Stimulated activated memory B cell treated with anti-CD40 and anti-IgM and Interleukin-4, amounts not matched to agents 10 μg/mL and 1 μg/mL and 100 μg/mL, for 72 hours (primary cell): ENCODE measurements at regions not wholly inside any gene's neighbourhood (a gene's known extent, or its start where the extent isn't known, plus 50 kb on each side); places are given as distances from the start of the nearest gene placed in this dataset.
"Not testable (repeated sequence)": the region's sequence is repeated elsewhere in the genome, so short reads cannot be mapped to it uniquely, and the experiment has no call there.

ENCODE experiments used
- ATAC-seq: fragments of 150-1000 bp; cut with Tn5 transposase; 2 replicates; pipeline ENCODE4 v1.10.0; 2021
- H3K27ac Mint-ChIP-seq: one replicate; pipeline ENCODE4 v1.8.0; 2022; ENCODE audit warnings: mild to moderate bottlenecking, mixed read lengths
- H3K27me3 Mint-ChIP-seq: one replicate; pipeline ENCODE4 v1.8.0; 2022; ENCODE audit warnings: mixed read lengths
- H3K36me3 Mint-ChIP-seq: one replicate; pipeline ENCODE4 v1.8.0; 2022; ENCODE audit warnings: mixed read lengths
- H3K4me1 Mint-ChIP-seq: one replicate; pipeline ENCODE4 v1.8.0; 2022; ENCODE audit warnings: mixed read lengths
- H3K4me3 Mint-ChIP-seq: one replicate; pipeline ENCODE4 v1.8.0; 2022; ENCODE audit warnings: mild to moderate bottlenecking, moderate library complexity, mixed read lengths
- H3K9me3 Mint-ChIP-seq: one replicate; pipeline ENCODE4 v1.8.0; 2022; ENCODE audit warnings: mixed read lengths

DNA sequence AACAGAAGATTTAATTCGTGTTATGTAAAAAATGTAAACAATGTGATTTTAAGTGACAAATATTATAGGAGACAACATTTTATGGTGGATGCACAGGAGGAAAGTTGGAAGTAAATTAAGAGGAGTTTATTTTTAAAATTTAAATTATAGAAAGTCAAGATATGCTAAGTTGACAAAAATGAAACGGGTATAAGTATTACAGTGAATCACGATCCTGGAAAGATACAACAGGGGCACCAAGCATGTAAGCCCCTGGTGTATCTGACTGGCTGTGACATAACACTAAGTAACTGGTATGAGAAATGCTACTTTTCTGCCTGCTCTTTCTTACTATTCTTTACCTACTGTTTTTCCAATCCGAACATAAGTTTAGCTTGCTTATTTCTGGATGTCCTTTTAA is 419.8 kb upstream of the CHD1 start:
- Mint-ChIP-seq H3K27ac (no peak overlapping the region), H3K4me3 (no peak overlapping the region), H3K9me3 (no peaks in the 10 kb centered on the region), H3K27me3 (no peaks in the 10 kb centered on the region), H3K36me3 (no peaks in the 10 kb centered on the region), H3K4me1 (no peaks in the 10 kb centered on the region)
- ATAC-seq: no peak

DNA sequence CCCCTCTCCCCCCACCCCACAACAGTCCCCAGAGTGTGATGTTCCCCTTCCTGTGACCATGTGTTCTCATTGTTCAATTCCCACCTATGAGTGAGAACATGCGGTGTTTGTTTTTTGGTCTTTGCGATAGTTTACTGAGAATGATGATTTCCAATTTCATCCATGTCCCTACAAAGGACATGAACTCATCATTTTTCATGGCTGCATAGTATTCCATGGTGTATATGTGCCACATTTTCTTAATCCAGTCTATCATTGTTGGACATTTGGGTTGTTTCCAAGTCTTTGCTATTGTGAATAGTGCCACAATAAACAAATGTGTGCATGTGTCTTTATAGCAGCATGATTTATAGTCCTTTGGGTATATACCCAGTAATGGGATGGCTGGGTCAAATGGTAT is 411.0 kb upstream of the CHD1 start:
- H3K27me3 Mint-ChIP-seq, ATAC-seq, H3K36me3 Mint-ChIP-seq, H3K4me1 Mint-ChIP-seq, H3K27ac Mint-ChIP-seq, H3K4me3 Mint-ChIP-seq, H3K9me3 Mint-ChIP-seq: not testable (repeated sequence)

DNA sequence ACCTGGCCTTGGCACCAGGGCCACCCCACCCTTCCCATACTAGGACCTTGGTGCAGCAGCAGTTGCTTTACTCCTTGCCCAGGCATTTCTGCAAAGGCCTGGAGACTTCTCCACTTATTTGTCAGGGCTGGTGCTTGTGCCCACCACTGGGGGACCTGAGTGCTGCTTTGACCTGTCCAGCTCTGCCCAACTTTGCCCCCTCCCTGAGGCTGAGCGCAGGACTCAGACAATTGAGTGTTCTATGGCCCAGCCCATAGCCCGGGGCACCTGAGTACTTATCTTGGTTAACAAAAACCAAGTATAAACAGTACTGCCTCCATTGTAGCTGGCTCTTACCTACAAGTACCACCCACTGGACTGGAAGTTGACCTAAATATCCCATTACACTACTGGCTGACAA is 406.1 kb upstream of the CHD1 start:
- H3K36me3 Mint-ChIP-seq: no peaks in the 10 kb centered on the region
- H3K9me3 Mint-ChIP-seq: peaks cover 6% of the 10 kb centered on the region
- peak; percentile 34 for ATAC-seq
- H3K27me3 Mint-ChIP-seq: no peaks in the 10 kb centered on the region
- H3K4me1 Mint-ChIP-seq: no peaks in the 10 kb centered on the region
- H3K27ac Mint-ChIP-seq: no peak overlapping the region
- no peak overlapping the region for H3K4me3 Mint-ChIP-seq

DNA sequence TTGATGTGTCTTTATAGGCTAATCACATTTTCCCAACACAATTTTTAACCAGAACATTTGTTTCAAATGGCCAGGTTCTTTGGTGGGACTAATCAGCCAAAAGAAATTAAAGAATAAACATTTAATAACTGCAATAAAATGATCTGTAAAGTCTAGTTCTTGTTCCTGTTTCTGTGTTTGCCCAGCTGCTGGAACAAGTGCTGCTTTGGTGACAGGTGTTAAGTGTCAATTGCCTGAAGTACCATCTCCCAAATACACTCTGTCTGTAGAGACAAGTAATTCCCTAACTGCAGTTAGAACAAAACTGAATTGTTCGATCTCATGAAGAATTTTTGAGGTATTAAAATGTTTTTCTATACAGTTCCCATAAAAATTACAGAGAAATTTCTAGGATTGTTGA is 402.3 kb upstream of the CHD1 start:
- H3K27ac Mint-ChIP-seq: no peak overlapping the region
- H3K27me3 Mint-ChIP-seq: no peaks in the 10 kb centered on the region
- H3K4me3 Mint-ChIP-seq: no peak overlapping the region
- no peaks in the 10 kb centered on the region for H3K4me1 Mint-ChIP-seq
- no peak for ATAC-seq
- no peaks in the 10 kb centered on the region for H3K36me3 Mint-ChIP-seq
- H3K9me3 Mint-ChIP-seq: peaks cover 3% of the 10 kb centered on the region

DNA sequence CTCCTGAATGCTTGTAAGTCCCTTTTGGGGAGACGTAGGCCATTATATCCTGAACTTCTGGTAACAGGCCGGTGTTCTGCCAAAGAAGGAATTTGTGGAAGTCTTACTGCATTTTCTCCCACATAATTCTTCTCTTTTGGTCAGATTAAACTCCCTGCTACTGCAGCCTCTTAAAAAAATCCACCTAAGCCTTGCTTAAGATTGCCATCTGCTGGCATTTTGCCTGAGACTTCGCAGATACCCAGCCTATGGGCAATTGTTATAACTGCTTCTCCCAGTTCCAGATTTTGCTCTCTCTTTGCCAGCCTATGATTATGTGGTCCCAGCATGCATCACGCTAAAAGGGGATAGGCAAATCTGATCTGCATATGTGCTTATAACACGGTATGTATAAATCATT is 391.6 kb upstream of the CHD1 start:
- no peaks in the 10 kb centered on the region for H3K36me3 Mint-ChIP-seq
- H3K9me3 Mint-ChIP-seq: no peaks in the 10 kb centered on the region
- H3K27me3 Mint-ChIP-seq: no peaks in the 10 kb centered on the region
- no peak for ATAC-seq
- H3K27ac Mint-ChIP-seq: no peak overlapping the region
- no peaks in the 10 kb centered on the region for H3K4me1 Mint-ChIP-seq
- no peak overlapping the region for H3K4me3 Mint-ChIP-seq

DNA sequence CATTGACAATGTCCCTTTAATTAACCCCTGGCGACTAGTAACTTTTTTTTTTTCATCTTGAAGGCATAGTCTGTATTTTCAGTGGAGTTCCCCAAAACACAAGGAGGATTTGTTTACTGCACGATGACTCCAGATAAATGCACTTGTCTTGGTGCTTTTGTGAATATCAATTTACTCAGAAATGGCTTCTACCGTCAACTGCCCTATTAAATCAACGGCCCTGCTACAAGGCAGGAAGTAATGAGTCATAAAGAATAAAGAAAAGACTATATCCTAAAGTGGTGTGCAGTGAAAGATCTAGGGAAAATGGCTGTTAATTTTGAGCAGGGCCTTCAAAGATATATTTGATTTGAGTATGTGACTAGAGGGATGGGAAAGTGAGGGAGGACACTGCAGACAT is 388.3 kb upstream of the CHD1 start:
- no peak for ATAC-seq
- Mint-ChIP-seq H3K36me3 (no peaks in the 10 kb centered on the region), H3K27ac (no peak overlapping the region), H3K4me3 (no peak overlapping the region), H3K9me3 (no peaks in the 10 kb centered on the region), H3K4me1 (no peaks in the 10 kb centered on the region), H3K27me3 (no peaks in the 10 kb centered on the region)

DNA sequence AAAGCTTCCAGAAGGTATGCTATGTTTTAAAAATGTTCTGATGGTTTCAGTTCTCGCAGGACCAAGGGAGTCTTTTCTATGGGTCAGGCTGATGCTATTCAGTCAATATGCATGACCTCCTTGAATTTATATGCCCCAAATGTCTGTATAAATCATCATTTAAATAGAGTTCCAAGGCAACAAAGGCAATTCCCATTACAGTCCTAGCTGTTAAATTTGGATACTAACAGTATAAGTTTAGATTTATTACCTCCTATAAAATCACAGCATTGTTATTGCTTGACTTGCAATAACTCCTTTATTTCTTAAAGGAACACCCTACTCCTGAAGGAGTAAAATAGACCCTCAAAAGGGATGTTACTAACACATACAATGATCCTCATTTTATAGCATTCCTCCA is 387.7 kb upstream of the CHD1 start:
- H3K27me3 Mint-ChIP-seq: no peaks in the 10 kb centered on the region
- no peaks in the 10 kb centered on the region for H3K36me3 Mint-ChIP-seq
- no peak for ATAC-seq
- H3K9me3 Mint-ChIP-seq: no peaks in the 10 kb centered on the region
- no peak overlapping the region for H3K4me3 Mint-ChIP-seq
- no peak overlapping the region for H3K27ac Mint-ChIP-seq
- no peaks in the 10 kb centered on the region for H3K4me1 Mint-ChIP-seq

DNA sequence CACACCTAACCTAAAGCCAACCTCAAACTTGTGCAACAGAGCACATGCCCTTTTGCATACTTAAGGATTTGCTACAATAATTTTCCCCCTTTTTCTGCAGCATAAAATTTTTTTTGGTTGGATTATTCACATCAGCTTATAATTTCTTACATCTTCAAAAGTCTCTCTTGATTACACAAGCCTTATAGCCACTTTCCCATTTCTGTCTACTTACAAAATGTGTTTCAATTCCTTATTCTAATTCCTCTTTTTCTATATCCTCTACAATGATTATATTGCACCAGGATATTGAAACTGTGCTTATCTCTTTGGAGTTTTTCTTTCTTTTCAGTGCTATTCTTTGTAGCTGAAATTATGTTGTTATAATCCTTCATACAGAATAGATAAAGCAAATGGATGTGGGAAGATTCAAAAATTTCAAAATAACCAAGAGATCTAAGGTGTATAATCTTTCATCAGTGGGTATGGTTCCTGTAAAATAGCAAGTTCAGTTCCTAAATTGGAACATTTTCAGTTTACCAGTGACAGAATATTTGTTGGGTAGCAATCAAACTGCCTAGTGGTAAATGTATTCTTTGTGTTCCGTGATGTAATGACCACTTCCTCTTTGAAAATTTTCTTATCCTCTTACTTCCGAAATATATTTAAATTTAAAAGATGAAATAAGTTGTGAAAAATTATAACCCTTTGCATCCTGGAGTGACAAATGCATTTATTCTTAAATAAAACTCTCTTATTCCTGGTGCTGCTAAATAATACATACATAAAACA is 386.8 kb upstream of the CHD1 start:
- H3K9me3 Mint-ChIP-seq: no peaks in the 10 kb centered on the region
- H3K27ac Mint-ChIP-seq: no peak overlapping the region
- no peak for ATAC-seq
- no peak overlapping the region for H3K4me3 Mint-ChIP-seq
- H3K4me1 Mint-ChIP-seq: no peaks in the 10 kb centered on the region
- H3K36me3 Mint-ChIP-seq: no peaks in the 10 kb centered on the region
- no peaks in the 10 kb centered on the region for H3K27me3 Mint-ChIP-seq

DNA sequence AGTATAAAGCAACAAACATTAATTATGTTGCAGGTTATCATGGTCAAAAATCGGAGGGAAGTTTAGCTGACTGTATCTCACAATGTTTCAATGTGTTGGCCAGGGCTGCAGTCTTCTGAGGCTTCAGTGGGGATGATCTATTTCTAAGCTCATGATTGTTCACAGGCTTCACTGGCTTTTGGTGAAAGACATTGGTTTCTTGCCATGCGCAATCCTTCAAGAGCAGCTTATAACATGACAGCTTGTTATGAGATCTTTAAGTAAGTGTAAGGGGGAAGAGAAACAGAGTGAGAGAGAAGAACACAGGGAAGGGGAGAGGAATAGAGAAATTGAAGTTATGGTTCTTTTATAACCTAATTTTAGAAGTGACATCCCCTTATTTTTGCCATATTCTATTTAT is 385.9 kb upstream of the CHD1 start:
- ATAC-seq: no peak
- H3K4me1 Mint-ChIP-seq: no peaks in the 10 kb centered on the region
- no peak overlapping the region for H3K4me3 Mint-ChIP-seq
- H3K27ac Mint-ChIP-seq: no peak overlapping the region
- no peaks in the 10 kb centered on the region for H3K27me3 Mint-ChIP-seq
- no peaks in the 10 kb centered on the region for H3K36me3 Mint-ChIP-seq
- H3K9me3 Mint-ChIP-seq: no peaks in the 10 kb centered on the region

DNA sequence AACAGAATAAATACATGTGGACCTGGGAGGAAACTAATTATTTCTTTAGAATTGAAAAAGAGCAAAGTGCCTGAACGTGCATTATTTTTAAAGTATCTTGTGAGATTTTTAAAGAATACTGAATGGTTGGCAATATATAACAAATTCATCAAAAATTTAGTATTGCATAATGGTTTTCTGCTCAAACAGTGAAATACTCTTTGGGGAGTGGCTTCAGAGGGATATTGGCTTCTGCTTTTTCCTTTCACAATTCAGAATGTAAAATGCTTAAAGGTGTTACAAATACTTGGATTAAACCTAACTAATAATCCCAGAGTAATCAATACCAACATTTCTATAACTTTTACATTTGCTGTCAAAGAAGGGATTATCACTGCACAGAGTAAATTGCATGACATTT is 379.3 kb upstream of the CHD1 start:
- Mint-ChIP-seq H3K36me3 (no peaks in the 10 kb centered on the region), H3K4me3 (no peak overlapping the region), H3K27me3 (no peaks in the 10 kb centered on the region), H3K4me1 (no peaks in the 10 kb centered on the region), H3K27ac (no peak overlapping the region), H3K9me3 (no peaks in the 10 kb centered on the region)
- no peak for ATAC-seq

DNA sequence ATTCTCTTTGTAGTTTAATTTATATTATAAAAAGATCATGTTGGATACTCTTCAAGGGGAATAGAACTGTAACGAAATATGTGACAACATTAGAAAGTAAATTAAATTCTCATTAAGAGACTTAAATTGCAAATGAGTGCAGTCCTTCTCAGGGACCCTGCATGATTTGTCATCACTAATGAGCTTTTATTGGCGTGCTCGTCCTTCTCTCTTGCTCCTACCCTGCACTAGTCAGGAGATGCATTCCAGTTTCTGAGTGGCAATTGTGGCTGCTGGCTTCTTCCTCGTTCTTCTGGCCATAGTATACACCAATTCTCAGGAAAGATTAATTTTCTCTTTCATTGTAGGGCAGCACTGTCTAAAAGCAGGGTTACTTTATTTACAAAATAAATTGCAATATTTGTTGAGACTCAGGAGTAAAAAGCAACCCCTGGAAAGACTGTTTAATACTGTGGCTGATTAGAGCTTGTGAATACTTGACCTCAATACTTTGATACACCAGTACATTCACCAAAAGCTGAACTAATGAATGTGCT is 376.3 kb upstream of the CHD1 start:
- Mint-ChIP-seq H3K27me3 (no peaks in the 10 kb centered on the region), H3K9me3 (peaks cover 7% of the 10 kb centered on the region), H3K4me1 (no peaks in the 10 kb centered on the region), H3K36me3 (no peaks in the 10 kb centered on the region), H3K4me3 (no peak overlapping the region), H3K27ac (no peak overlapping the region)
- no peak for ATAC-seq

DNA sequence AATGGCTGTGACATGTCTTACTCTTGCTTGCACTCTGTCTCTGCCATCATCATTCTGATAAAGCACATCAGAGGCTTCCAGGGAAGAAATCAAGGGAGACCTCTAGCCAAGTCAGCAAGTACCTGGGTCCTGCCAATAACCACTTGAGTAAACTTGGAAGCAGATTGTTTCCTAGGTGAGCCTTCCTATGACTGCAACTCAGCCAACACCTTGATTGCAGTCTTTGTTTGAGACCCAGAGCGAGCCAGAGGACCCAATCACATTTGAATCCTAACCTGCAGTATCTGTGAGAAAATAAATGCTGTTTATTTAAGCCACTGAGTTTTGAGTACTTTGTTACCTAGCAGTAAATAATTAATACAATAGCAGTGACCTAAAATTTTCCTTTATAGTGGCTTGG is 356.8 kb upstream of the CHD1 start:
- Mint-ChIP-seq H3K4me1 (no peaks in the 10 kb centered on the region), H3K4me3 (no peak overlapping the region), H3K27me3 (no peaks in the 10 kb centered on the region), H3K36me3 (no peaks in the 10 kb centered on the region), H3K9me3 (no peaks in the 10 kb centered on the region), H3K27ac (no peak overlapping the region)
- no peak for ATAC-seq

DNA sequence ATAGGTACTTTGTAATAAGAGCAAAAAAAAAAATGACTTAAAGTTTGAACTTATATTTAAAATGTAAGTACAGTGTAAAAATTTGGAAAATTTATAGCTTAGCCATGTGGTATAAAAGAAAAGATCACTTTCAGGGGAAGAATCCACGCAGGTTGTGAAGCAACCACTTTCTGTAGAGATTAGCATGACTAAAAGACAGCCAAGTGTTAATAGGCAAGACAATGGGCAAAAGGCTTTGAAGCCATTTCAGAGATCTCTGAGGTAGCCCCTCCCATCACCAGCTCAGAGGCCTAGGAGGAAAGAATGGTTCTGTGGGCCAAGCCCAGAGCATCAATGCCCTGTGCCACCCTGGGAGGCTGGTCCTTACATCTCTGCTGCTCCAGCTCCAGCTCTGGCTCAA is 346.3 kb upstream of the CHD1 start:
- no peaks in the 10 kb centered on the region for H3K36me3 Mint-ChIP-seq
- no peaks in the 10 kb centered on the region for H3K27me3 Mint-ChIP-seq
- no peaks in the 10 kb centered on the region for H3K4me1 Mint-ChIP-seq
- H3K4me3 Mint-ChIP-seq: no peak overlapping the region
- H3K27ac Mint-ChIP-seq: no peak overlapping the region
- peaks cover 4% of the 10 kb centered on the region for H3K9me3 Mint-ChIP-seq
- no peak for ATAC-seq

DNA sequence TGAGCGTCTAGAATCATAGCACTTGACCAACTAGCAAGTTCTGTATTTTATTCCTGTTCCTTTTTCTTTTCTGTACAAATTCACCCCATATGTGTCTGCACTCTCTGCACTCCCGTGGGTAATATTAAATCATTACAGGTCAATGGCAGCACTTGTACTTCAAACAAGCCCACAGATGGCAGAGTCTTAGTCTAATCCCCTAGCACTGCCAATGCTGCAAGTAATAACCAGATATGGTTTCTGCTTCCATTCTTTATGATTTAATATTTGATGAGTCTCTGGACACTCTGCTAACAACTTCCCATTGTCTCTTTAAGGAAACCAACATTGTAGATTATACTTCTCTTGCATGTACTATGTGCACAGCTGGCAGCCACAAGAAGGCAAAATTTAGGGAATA is 343.8 kb upstream of the CHD1 start:
- H3K36me3 Mint-ChIP-seq: no peaks in the 10 kb centered on the region
- H3K9me3 Mint-ChIP-seq: peaks cover 7% of the 10 kb centered on the region
- no peak overlapping the region for H3K4me3 Mint-ChIP-seq
- H3K4me1 Mint-ChIP-seq: no peaks in the 10 kb centered on the region
- H3K27me3 Mint-ChIP-seq: no peaks in the 10 kb centered on the region
- no peak overlapping the region for H3K27ac Mint-ChIP-seq
- no peak for ATAC-seq

DNA sequence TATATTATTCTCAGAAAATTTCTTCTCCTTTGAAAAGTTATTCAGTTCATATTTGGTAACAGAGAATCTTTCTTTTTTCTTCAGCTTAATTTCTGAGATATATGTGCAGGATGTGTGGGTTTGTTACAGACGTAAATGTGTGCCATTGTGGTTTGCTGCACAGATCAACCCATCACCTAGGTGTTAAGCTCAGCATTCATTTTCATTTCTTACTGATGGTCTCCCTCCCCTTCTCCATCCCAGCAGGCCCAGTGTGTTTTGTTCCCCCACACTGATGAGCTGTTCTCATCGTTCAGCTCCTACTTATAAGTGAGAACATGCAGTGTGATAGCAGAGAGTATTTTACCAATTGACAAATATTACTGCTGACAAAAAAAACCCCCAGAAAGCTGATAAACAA is 330.0 kb upstream of the CHD1 start:
- ATAC-seq: no peak
- no peak overlapping the region for H3K27ac Mint-ChIP-seq
- no peaks in the 10 kb centered on the region for H3K27me3 Mint-ChIP-seq
- H3K4me3 Mint-ChIP-seq: no peak overlapping the region
- H3K9me3 Mint-ChIP-seq: peaks cover 11% of the 10 kb centered on the region
- H3K36me3 Mint-ChIP-seq: no peaks in the 10 kb centered on the region
- no peaks in the 10 kb centered on the region for H3K4me1 Mint-ChIP-seq

DNA sequence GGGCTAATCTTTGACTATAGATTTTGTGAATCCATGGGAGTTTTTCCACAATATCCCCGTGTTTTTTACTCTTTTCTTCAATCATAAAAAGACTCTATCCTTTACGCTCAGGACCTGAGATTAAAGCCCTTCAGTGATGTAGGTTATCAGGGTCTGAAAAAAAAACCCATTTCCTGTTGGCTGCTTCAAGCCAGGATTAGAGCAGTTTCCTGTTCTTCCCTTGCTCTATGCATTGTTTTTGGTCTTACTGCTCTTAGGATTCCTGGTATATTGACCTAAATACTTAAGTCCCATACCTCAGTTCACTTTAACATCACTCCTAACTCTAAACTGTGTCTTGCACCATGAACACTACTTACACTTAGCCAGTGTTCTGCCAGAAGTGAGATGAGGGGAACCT is 319.3 kb upstream of the CHD1 start:
- H3K27ac Mint-ChIP-seq: no peak overlapping the region
- no peaks in the 10 kb centered on the region for H3K4me1 Mint-ChIP-seq
- no peaks in the 10 kb centered on the region for H3K36me3 Mint-ChIP-seq
- H3K4me3 Mint-ChIP-seq: no peak overlapping the region
- peaks cover 3% of the 10 kb centered on the region for H3K9me3 Mint-ChIP-seq
- H3K27me3 Mint-ChIP-seq: no peaks in the 10 kb centered on the region
- ATAC-seq: no peak

DNA sequence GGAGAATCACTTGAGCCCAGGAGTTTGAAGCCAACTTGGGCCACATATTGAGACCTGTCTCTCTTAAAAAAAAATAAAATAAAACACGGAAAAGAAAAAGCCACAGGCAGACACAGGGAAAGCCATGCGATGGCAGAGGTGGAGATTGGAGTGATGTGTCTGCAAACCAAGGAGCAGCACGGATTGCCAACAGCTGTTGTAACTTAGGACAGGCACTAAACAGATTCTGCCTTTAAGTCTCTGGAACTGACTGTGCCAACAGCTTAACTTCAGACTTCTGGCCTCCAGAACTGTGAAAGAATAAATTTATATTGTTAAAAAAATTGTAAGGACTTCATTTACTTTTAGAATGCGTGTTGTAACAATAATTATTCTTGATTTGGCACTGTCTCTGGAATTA is 318.5 kb upstream of the CHD1 start:
- Mint-ChIP-seq H3K4me3 (no peak overlapping the region), H3K9me3 (peaks cover 3% of the 10 kb centered on the region), H3K27me3 (no peaks in the 10 kb centered on the region), H3K36me3 (no peaks in the 10 kb centered on the region), H3K27ac (no peak overlapping the region), H3K4me1 (no peaks in the 10 kb centered on the region)
- no peak for ATAC-seq
